HepG2 (cell line): ENCODE measurements at regions not wholly inside any gene's neighbourhood (a gene's known extent, or its start where the extent isn't known, plus 50 kb on each side); places are given as distances from the start of the nearest gene placed in this dataset.

Experiments used
- BHLHE40 ChIP-seq: IDR thresholded peaks from 2 replicates; pipeline ENCODE4 v1.6.1; 2011; ENCODE audit warnings: low read length, improper control_type of control experiment
- CAMTA2 ChIP-seq: sonication (generic); formaldehyde crosslinking; IDR thresholded peaks from 2 replicates; pipeline ENCODE4 v1.4.0; 2020; ENCODE audit warnings: mild to moderate bottlenecking, missing genetic modification reagents, borderline replicate concordance
- CTCF ChIP-seq: sonication (generic); formaldehyde crosslinking; IDR thresholded peaks from 2 replicates; pipeline ENCODE4 v1.5.0; 2020; ENCODE audit warnings: mild to moderate bottlenecking, missing genetic modification reagents, moderate library complexity
- HOXA7 ChIP-seq: sonication (generic); formaldehyde crosslinking; IDR thresholded peaks from 2 replicates; pipeline ENCODE4 v1.8.1; 2022; ENCODE audit warnings: mild to moderate bottlenecking, missing genetic modification reagents, moderate library complexity
- NFE2L2 ChIP-seq: fragments of 150-350 bp; IDR thresholded peaks from 2 replicates; pipeline ENCODE4 v1.6.1; 2014; ENCODE audit warnings: low read length
- POLR2A ChIP-seq, 2 experiments: IDR thresholded peaks; 2 replicates each; pipeline ENCODE4 v1.6.1; 2011; ENCODE audit warnings: low read depth in 2 of 2, low read length in 2 of 2, mild to moderate bottlenecking in 1 of 2, moderate library complexity in 1 of 2; ENCODE audit not compliant: insufficient read depth in 1 of 2
- POLR2AphosphoS5 ChIP-seq: IDR thresholded peaks from 2 replicates; pipeline ENCODE4 v1.6.1; 2012; ENCODE audit warnings: low read depth, low read length
- SP1 ChIP-seq, 2 experiments: fragments of 450-650 bp in 1 of 2; sonication (generic) in 1 of 2; formaldehyde crosslinking in 1 of 2; IDR thresholded peaks; 2 replicates each; pipeline versions ENCODE4 v1.4.0 to v1.6.1; 2016 to 2020; ENCODE audit warnings: missing genetic modification reagents in 1 of 2
- TAF1 ChIP-seq: sonication (generic); formaldehyde crosslinking; IDR thresholded peaks from 2 replicates; pipeline ENCODE4 v1.4.0; 2020; ENCODE audit warnings: missing genetic modification reagents
- ZNF12 ChIP-seq: sonication (generic); formaldehyde crosslinking; IDR thresholded peaks from 2 replicates; pipeline ENCODE4 v1.5.0; 2020; ENCODE audit warnings: missing genetic modification reagents
- ZNF740 ChIP-seq: sonication (generic); formaldehyde crosslinking; IDR thresholded peaks from 2 replicates; pipeline ENCODE4 v1.4.0; 2020; ENCODE audit warnings: missing genetic modification reagents
- TF ChIP-seq, protein P1 (sequence below): sonication (generic); formaldehyde crosslinking; IDR thresholded peaks from 2 replicates; pipeline ENCODE4 v1.5.0; 2020; ENCODE audit warnings: mild to moderate bottlenecking, low read depth, missing genetic modification reagents, borderline replicate concordance

DNA sequence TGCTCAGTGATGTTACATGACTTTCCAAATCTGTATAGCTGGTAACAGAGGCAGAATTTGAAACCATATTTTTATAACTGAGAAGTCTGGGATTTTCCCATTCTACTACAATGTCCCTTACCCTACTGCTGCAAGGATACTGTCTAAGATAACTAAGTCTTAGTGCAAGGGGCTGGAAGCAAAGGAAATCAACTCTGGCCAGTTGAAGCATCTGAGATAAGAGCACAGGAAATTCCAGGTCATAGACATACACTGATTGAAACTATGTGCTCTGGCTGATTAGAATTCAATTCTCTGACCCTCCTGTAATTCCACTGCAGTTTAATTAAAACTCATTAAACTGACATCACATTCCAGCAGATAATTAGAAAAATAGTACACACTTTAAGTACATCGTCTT is 267.7 kb upstream of the C1orf87 start:
- TF ChIP-seq TAF1 (no peak), BHLHE40 (no peak), POLR2A (IDR thresholded peaks at IDR 0.05; ENCODE audit: insufficient read depth in 1 of 2, low read depth in 2 of 2, low read length in 2 of 2) (no peak), ZNF740 (CRISPR knock-in tag) (no peak), SP1 (IDR thresholded peaks at IDR 0.05) (no peak), SP1 (CRISPR knock-in tag; IDR thresholded peaks at IDR 0.05) (no peak), CTCF (CRISPR knock-in tag) (no peak), POLR2AphosphoS5 (no peak), ZNF12 (CRISPR knock-in tag) (no peak), NFE2L2 (no peak), HOXA7 (CRISPR knock-in tag) (no peak), CAMTA2 (CRISPR knock-in tag) (no peak)
- TF ChIP-seq, protein P1, sequence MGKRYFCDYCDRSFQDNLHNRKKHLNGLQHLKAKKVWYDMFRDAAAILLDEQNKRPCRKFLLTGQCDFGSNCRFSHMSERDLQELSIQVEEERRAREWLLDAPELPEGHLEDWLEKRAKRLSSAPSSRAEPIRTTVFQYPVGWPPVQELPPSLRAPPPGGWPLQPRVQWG (CRISPR knock-in tag), result no peak
